HG03342 (cell line): ENCODE measurements at regions not wholly inside any gene's neighbourhood (a gene's known extent, or its start where the extent isn't known, plus 50 kb on each side); places are given as distances from the start of the nearest gene placed in this dataset.

Experiments used
- ATAC-seq: cut with Tn5 transposase; IDR thresholded peaks from one replicate; pipeline ENCODE4 v1.9.1; 2021; ENCODE audit warnings: mild to moderate bottlenecking, moderate library complexity; ENCODE audit not compliant: unreplicated experiment

- ATAC-seq: no peak
Measured at GRCh38 chr13:106858903-106859532, 291.1 kb upstream of the ARGLU1 start.

GRCh38 chr13:106852436-106852835 lies 284.5 kb upstream of the ARGLU1 start:
- no peak for ATAC-seq

- ATAC-seq: no peak
Measured at GRCh38 chr13:106850973-106851650, 283.2 kb upstream of the ARGLU1 start.

GRCh38 chr13:106846571-106847448 lies 278.9 kb upstream of the ARGLU1 start:
- ATAC-seq: no peak

DNA sequence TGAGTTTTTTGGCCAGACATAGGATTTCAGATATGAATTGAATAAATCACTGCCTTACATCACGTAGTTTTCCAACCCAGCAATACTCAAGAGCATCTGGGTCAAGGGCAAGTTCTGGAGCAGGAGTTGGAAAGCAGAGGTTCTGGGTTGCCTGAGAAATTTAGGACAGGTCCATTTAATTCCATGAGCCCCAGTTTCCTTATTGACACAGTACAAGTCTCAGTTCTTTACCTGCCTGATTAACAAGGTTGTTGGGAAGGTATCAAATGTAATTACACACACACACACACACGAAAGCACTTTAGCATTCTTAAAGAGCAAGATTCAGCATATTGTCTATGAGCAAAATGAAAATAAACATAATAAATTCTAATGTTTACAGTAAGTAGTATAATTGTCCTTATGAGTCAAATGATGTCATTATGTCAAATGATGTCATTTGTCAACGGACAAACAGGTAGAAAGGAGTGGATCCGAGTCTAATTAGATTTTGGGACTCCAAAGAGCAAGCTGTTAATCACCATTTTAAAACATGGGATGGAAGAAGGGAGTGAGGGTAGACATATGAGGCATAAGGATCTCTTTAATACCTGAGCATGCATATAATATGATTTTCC lies 268.4 kb upstream of the ARGLU1 start:
- ATAC-seq: no peak

DNA sequence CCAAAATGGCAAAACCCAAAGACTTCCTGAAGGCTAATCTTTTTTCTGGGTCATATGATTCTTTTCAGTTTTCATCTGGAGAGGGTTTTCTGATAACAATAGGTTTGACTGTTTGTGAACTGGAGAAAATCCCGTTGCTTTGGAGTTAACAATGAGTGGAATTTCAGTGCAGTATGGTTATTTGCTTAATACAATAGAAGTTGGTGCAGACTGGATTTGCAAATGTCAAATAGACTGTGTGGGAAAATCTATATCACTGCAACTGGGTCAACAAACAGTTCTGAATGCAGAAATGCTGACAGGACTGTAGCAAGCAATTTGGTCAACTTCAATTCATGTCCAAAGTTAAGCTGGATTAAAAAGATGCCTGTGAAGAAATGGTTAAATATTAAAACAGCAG lies 267.5 kb upstream of the ARGLU1 start:
- ATAC-seq: no peak

DNA sequence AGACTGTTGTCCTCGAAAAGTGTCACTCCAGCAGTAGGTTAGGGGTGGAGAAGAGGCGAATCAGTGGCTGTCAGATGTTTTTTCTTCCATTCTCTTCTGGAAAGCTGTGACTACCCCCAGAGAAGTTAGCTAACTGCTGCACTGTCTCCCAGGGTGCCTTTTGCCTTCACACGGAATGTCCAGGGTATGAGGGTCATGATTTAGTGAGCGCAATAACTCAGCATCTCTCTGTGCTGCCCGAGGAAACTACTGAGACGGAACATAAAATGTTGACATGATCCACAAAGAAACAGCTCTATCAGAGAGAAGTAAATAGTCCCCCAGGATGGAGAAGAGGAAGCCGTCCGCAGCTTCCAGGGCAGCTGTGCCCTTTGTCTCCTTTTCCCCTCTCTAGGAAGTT lies 254.0 kb upstream of the ARGLU1 start:
- no peak for ATAC-seq

DNA sequence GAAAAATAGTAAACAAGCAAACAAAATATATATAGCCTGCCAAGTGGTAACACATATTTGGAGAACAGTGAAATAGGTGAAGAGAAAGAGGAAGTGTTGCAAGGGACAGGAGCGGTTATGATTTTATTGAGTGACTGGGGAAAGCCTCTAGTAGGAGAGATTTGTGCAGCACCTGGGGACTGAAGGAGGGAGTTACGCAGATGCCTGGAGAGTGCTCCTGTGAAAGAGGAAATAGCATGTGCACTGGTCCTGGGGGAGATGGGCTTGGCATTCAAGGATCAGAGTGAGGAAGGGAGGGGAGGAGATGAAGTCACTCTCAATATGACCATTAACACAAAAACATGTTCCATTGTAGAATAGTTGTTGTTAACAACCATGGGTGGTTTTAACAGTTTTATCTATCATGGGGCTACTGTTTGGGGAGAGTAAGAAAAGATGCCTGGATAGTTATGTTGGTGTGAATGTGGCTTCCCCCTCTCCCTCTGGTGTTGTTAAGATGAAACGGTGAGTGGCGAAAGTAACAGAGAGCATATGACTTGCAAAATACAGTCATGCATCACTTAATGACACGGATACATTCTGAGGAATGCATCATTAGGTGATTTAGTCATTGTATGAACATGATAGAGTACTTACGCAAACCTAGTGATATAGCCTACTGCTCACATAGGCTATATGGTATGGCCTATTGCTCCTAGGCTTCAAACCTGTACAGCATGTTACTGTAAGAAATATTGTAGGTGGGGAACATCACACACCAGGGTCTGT lies 251.7 kb upstream of the ARGLU1 start:
- no peak for ATAC-seq

- ATAC-seq: no peak
Measured at GRCh38 chr13:106818971-106819370, 251.0 kb upstream of the ARGLU1 start.

- ATAC-seq: no peak
Measured at GRCh38 chr13:106815545-106815944, 247.6 kb upstream of the ARGLU1 start.

- no peak for ATAC-seq
Measured at GRCh38 chr13:106814463-106814862, 246.5 kb upstream of the ARGLU1 start.

DNA sequence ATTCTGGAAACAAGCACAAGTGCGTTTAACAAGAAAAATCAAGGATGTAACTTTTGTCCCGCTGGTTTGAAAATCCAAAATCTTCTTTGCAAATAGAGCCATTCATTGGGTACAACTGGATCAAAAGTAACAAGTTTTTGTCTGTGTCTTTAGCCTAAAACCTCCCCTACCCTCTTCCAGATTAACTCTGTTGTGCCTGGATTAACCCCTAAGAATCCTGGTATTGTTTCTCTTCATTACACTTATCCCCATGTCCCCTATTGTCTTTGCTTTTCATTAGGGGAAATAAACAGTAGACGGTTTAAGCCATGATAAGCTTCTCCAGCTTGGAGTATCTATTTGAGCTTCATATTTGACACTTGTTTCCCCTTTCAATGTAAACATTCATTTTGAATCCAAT lies 242.1 kb upstream of the ARGLU1 start:
- no peak for ATAC-seq

- no peak for ATAC-seq
Measured at GRCh38 chr13:106804991-106805390, 237.1 kb upstream of the ARGLU1 start.

- no peak for ATAC-seq
Measured at GRCh38 chr13:106802917-106803316, 235.0 kb upstream of the ARGLU1 start.

GRCh38 chr13:106799781-106800335 lies 231.9 kb upstream of the ARGLU1 start:
- no peak for ATAC-seq

DNA sequence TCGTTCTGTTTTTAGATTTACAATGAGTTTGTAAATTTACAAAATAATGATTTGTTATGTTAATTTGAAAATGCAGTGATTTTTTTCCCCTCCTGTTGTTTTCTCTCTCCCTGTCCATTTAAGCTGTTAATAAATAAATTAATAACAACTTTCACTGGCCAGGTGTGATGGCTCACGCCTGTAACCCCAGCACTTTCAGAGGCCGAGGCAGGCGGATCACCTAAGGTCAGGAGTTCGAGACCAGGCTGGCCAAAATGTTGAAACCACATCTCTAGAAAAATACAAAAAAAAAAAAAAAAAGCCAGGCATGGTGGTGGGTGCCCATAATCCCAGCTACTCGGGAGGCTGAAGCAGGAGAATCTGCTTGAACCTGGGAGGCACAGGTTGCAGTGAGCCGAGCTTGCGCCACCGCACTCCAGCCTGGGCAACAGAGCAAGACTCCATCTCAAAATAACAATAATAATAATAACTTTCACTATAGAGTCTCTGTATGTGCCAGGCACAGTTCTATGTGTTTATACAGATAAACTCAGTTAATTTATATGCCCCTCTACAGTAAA lies 229.2 kb upstream of the ARGLU1 start:
- ATAC-seq: no peak

- no peak for ATAC-seq
Measured at GRCh38 chr13:106796280-106797047, 228.5 kb upstream of the ARGLU1 start.

GRCh38 chr13:106795847-106796246 lies 227.9 kb upstream of the ARGLU1 start:
- no peak for ATAC-seq

- no peak for ATAC-seq
Measured at GRCh38 chr13:106794117-106794516, 226.2 kb upstream of the ARGLU1 start.
